ENCODE measurements at regions not wholly inside any gene's neighbourhood (a gene's known extent, or its start where the extent isn't known, plus 50 kb on each side); places are given as distances from the start of the nearest gene placed in this dataset.

DNA sequence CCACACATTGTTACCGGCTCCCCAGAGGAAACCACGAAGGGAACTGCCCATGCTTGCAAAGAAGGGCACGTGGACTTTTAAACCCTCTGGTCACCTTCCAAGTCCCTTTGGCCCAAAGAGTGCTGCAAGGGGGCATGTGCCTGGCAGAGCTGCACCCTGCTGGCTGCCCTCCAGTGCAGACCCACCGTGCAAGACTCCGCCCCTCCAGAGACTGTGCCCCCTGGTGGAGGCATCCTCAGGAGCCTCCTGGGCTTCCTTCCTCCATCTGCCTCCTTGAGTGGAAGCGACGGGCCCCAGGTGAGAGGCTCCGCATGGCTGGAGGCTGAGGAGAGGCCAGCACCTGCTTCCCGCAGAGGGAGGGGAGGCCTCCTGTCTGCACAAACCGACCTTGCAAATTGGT is 100.6 kb downstream of the CRYAA start:
- TF ChIP-seq CTCF (IDR thresholded peaks at IDR 0.05; ENCODE audit: insufficient read depth, low read length), result no peak
- DNase-seq (ENCODE audit: low read depth), result no peak
- H3K4me3 ChIP-seq (ENCODE audit: low read depth, low read length), result no peak overlapping the region

GRCh38 chr21:43268804-43269186 is 100.0 kb downstream of the CRYAA start:
- TF ChIP-seq CTCF (IDR thresholded peaks at IDR 0.05; ENCODE audit: insufficient read depth, low read length), result no peak
- H3K4me3 ChIP-seq (ENCODE audit: low read depth, low read length), result no peak overlapping the region
- no peak for DNase-seq (ENCODE audit: low read depth)

GRCh38 chr21:43268086-43268803 is 99.4 kb downstream of the CRYAA start:
- no peak overlapping the region for H3K4me3 ChIP-seq (ENCODE audit: low read depth, low read length)
- no peak for DNase-seq (ENCODE audit: low read depth)
- TF ChIP-seq CTCF (IDR thresholded peaks at IDR 0.05; ENCODE audit: insufficient read depth, low read length), result no peak

DNA sequence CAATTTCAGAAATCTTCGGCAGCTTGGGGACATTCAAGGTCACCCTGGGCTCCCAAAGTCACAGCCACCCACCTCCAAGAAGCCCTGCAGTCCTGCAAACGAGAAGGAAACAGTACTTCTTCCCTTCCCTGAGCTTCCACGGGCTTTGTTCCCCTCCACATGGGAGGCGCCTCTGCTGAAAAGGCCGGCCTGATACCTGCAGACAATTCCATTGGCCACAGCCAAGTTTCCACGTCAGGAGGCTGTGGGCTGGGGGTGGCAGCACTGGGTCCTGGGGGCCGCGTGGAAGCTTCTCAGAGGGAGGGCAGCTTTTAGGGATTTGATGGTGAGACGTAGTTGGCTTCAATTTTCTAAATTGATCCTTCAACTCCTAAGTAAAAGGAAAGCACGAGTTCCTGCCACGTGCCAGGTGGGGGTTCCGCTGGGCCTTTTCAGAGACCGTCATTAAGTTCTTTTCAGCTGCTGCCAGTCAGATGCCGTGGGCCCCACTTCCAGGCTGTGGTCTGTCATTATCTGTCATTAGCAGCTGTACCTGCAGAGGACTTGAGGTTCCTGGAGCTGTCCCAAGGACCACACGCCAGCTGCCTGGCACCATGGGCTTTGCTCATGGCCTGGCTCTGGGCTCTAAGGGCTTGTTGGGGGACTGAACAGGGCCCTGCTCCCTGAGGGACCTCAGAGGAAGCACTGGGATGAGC is 98.7 kb downstream of the CRYAA start:
- no peak for TF ChIP-seq CTCF (IDR thresholded peaks at IDR 0.05; ENCODE audit: insufficient read depth, low read length)
- DNase-seq (ENCODE audit: low read depth), result no peak
- no peak overlapping the region for H3K4me3 ChIP-seq (ENCODE audit: low read depth, low read length)

GRCh38 chr21:43266534-43266933 is 97.7 kb downstream of the CRYAA start:
- H3K4me3 ChIP-seq (ENCODE audit: low read depth, low read length), result no peak overlapping the region
- no peak for TF ChIP-seq CTCF (IDR thresholded peaks at IDR 0.05; ENCODE audit: insufficient read depth, low read length)
- DNase-seq (ENCODE audit: low read depth), result peak; percentile 40

GRCh38 chr21:43262427-43262826 is 93.6 kb downstream of the CRYAA start:
- DNase-seq (ENCODE audit: low read depth), result no peak
- H3K4me3 ChIP-seq (ENCODE audit: low read depth, low read length), result no peak overlapping the region
- TF ChIP-seq CTCF (IDR thresholded peaks at IDR 0.05; ENCODE audit: insufficient read depth, low read length), result no peak

Measured in fibroblast of the aortic adventitia (primary cell).